ENCODE measurements at regions not wholly inside any gene's neighbourhood (a gene's known extent, or its start where the extent isn't known, plus 50 kb on each side); places are given as distances from the start of the nearest gene placed in this dataset.

DNA sequence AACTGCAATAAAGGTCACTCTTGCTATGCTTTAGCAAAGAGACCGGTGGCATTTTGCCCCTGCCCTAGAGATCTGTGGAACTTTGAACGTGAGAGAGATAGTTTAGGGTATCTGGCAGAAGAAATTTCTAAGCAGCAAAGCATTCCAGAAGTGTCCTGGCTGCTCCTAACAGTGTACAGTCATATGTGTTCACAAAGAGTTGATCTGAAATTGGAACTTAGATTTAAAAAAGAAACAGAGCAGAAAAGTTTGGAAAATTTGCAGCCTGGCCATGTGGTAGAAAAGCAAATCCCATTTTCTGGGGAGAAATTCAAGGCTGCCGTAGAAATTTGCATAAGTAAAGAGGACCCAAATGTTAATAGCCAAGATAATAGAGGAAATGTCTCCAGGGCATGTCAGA is 169.2 kb downstream of the FGF1 start:
- no peak for ATAC-seq
- peaks cover 12% of the 10 kb centered on the region for H3K4me1 ChIP-seq (ENCODE audit: insufficient read depth)
- no peak overlapping the region for H3K4me2 ChIP-seq
- Mint-ChIP-seq H3K4me1 (peaks cover 21% of the 10 kb centered on the region), H3K36me3 (ENCODE audit: low read depth) (peaks cover 19% of the 10 kb centered on the region), H3K4me3 (no peak overlapping the region), H3K27me3 (ENCODE audit: insufficient read depth, low read depth, poor library complexity) (peaks cover 9% of the 10 kb centered on the region), H3K9me3 (peaks cover 22% of the 10 kb centered on the region), H3K27ac (no peak overlapping the region)
- TF ChIP-seq POLR2AphosphoS5 (IDR thresholded peaks at IDR 0.05; ENCODE audit: low read depth), result no peak
- no peak for TF ChIP-seq CREB1 (CRISPR knock-in tag; IDR thresholded peaks at IDR 0.05; ENCODE audit: low read depth)
- no peak for TF ChIP-seq STAT1 (IDR thresholded peaks at IDR 0.05; ENCODE audit: unreplicated experiment)
- no peak for TF ChIP-seq ZNF331 (CRISPR knock-in tag; IDR thresholded peaks at IDR 0.05; ENCODE audit: low read depth)
- TF ChIP-seq NANOG (IDR thresholded peaks at IDR 0.05; ENCODE audit: borderline replicate concordance), result no peak
- no peak for TF ChIP-seq REST (IDR thresholded peaks at IDR 0.05; ENCODE audit: unreplicated experiment)
- no peak for TF ChIP-seq JUNB (IDR thresholded peaks at IDR 0.05; ENCODE audit: unreplicated experiment)
- no peak for TF ChIP-seq ETS1 (IDR thresholded peaks at IDR 0.05)
- no peaks in the 10 kb centered on the region for H3K36me3 ChIP-seq (ENCODE audit: insufficient read depth)
- H3K27me3 ChIP-seq (ENCODE audit: insufficient read depth), result no peaks in the 10 kb centered on the region
- no peak for DNase-seq (ENCODE audit: low spot score)
- peaks cover 7% of the 10 kb centered on the region; the same call in 1 of the 2 replicates for H3K9me2 ChIP-seq (ENCODE audit: insufficient read depth)
- H3K27ac ChIP-seq (ENCODE audit: low read depth), result no peak overlapping the region
- H3F3A ChIP-seq (replicated peaks; ENCODE audit: low read depth), result peaks cover 3% of the 10 kb centered on the region; the same call in 1 of the 2 replicates
- no peaks in the 10 kb centered on the region for H3K79me2 ChIP-seq (replicated peaks; ENCODE audit: insufficient read depth)
- H2AFZ ChIP-seq, result no peak overlapping the region
- H3K4me3 ChIP-seq, result no peak overlapping the region
- no peaks in the 10 kb centered on the region for H4K20me1 ChIP-seq (replicated peaks; ENCODE audit: insufficient read depth)

GRCh38 chr5:142515036-142515435 is 170.9 kb downstream of the FGF1 start:
- no peak overlapping the region for H3K4me2 ChIP-seq
- ATAC-seq (no peak), DNase-seq (ENCODE audit: low spot score) (no peak)
- no peak overlapping the region for H2AFZ ChIP-seq
- H3K4me1 ChIP-seq (ENCODE audit: insufficient read depth), result no peaks in the 10 kb centered on the region
- no peaks in the 10 kb centered on the region for H3K27me3 ChIP-seq (ENCODE audit: insufficient read depth)
- H3K27me3 Mint-ChIP-seq (ENCODE audit: insufficient read depth, low read depth, poor library complexity), result peaks cover 10% of the 10 kb centered on the region
- H3K27ac Mint-ChIP-seq, result no peak overlapping the region
- H3K9me2 ChIP-seq (ENCODE audit: insufficient read depth), result peaks cover 9% of the 10 kb centered on the region; the same call in 1 of the 2 replicates
- no peaks in the 10 kb centered on the region for H3F3A ChIP-seq (replicated peaks; ENCODE audit: low read depth)
- H3K79me2 ChIP-seq (replicated peaks; ENCODE audit: insufficient read depth), result no peaks in the 10 kb centered on the region
- H3K4me3 ChIP-seq, result no peak overlapping the region
- peaks cover 8% of the 10 kb centered on the region for H3K4me1 Mint-ChIP-seq
- H3K27ac ChIP-seq (ENCODE audit: low read depth), result no peak overlapping the region
- H3K36me3 Mint-ChIP-seq (ENCODE audit: low read depth), result peaks cover 19% of the 10 kb centered on the region
- no peaks in the 10 kb centered on the region for H3K36me3 ChIP-seq (ENCODE audit: insufficient read depth)
- no peak overlapping the region for H3K4me3 Mint-ChIP-seq
- no peaks in the 10 kb centered on the region for H4K20me1 ChIP-seq (replicated peaks; ENCODE audit: insufficient read depth)
- H3K9me3 Mint-ChIP-seq, result peaks cover 22% of the 10 kb centered on the region
- TF ChIP-seq ZNF331 (CRISPR knock-in tag; IDR thresholded peaks at IDR 0.05; ENCODE audit: low read depth), result no peak
- TF ChIP-seq JUNB (IDR thresholded peaks at IDR 0.05; ENCODE audit: unreplicated experiment), result no peak
- no peak for TF ChIP-seq POLR2AphosphoS5 (IDR thresholded peaks at IDR 0.05; ENCODE audit: low read depth)
- TF ChIP-seq EZH2phosphoT487 (IDR thresholded peaks at IDR 0.05; ENCODE audit: unreplicated experiment), result no peak
- no peak for TF ChIP-seq NANOG (IDR thresholded peaks at IDR 0.05; ENCODE audit: borderline replicate concordance)
- TF ChIP-seq STAT1 (IDR thresholded peaks at IDR 0.05; ENCODE audit: unreplicated experiment), result no peak
- TF ChIP-seq, protein P1, sequence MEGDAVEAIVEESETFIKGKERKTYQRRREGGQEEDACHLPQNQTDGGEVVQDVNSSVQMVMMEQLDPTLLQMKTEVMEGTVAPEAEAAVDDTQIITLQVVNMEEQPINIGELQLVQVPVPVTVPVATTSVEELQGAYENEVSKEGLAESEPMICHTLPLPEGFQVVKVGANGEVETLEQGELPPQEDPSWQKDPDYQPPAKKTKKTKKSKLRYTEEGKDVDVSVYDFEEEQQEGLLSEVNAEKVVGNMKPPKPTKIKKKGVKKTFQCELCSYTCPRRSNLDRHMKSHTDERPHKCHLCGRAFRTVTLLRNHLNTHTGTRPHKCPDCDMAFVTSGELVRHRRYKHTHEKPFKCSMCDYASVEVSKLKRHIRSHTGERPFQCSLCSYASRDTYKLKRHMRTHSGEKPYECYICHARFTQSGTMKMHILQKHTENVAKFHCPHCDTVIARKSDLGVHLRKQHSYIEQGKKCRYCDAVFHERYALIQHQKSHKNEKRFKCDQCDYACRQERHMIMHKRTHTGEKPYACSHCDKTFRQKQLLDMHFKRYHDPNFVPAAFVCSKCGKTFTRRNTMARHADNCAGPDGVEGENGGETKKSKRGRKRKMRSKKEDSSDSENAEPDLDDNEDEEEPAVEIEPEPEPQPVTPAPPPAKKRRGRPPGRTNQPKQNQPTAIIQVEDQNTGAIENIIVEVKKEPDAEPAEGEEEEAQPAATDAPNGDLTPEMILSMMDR (conservative IDR thresholded peaks at IDR 0.05; ENCODE audit: low read depth in 2 of 2), result no peak
- no peak for TF ChIP-seq EZH2 (IDR thresholded peaks at IDR 0.05; ENCODE audit: low read depth, unreplicated experiment)
- TF ChIP-seq CREB1 (CRISPR knock-in tag; IDR thresholded peaks at IDR 0.05; ENCODE audit: low read depth), result no peak
- TF ChIP-seq ETS1 (IDR thresholded peaks at IDR 0.05), result no peak
- no peak for TF ChIP-seq REST (IDR thresholded peaks at IDR 0.05; ENCODE audit: unreplicated experiment)
- TF ChIP-seq ZNF114 (CRISPR knock-in tag; IDR thresholded peaks at IDR 0.05), result no peak
